GM12873 (cell line): ENCODE measurements at regions not wholly inside any gene's neighbourhood (a gene's known extent, or its start where the extent isn't known, plus 50 kb on each side); places are given as distances from the start of the nearest gene placed in this dataset.

ENCODE experiments used
- CTCF ChIP-seq: IDR thresholded peaks from 2 replicates; pipeline ENCODE4 v1.5.1; 2012; ENCODE audit warnings: low read depth, mild to moderate bottlenecking, moderate library complexity, low read length, control low read depth; ENCODE audit not compliant: insufficient read depth; ENCODE audit errors: missing control alignments

- no peak for TF ChIP-seq CTCF
Measured at GRCh38 chr2:84301717-84302116, 157.4 kb downstream of the SUCLG1 start.

GRCh38 chr2:84300696-84301029 is 158.4 kb downstream of the SUCLG1 start:
- TF ChIP-seq CTCF = no peak

GRCh38 chr2:84299211-84299775 is 159.8 kb downstream of the SUCLG1 start:
- no peak for TF ChIP-seq CTCF

- TF ChIP-seq CTCF = no peak
Measured at GRCh38 chr2:84297155-84297554, 161.9 kb downstream of the SUCLG1 start.

- no peak for TF ChIP-seq CTCF
Measured at GRCh38 chr2:84293791-84294380, 165.2 kb downstream of the SUCLG1 start.

GRCh38 chr2:84292545-84292944 is 166.5 kb downstream of the SUCLG1 start:
- no peak for TF ChIP-seq CTCF

GRCh38 chr2:84290537-84290936 is 168.5 kb downstream of the SUCLG1 start:
- no peak for TF ChIP-seq CTCF
